A673 (cell line): ENCODE measurements at regions not wholly inside any gene's neighbourhood (a gene's known extent, or its start where the extent isn't known, plus 50 kb on each side); places are given as distances from the start of the nearest gene placed in this dataset.

Experiments used
- BruUV-seq: library from RNA; stranded (reverse); fragments of 400-500 nt; replicated peaks from 2 replicates; lab custom pipeline; 2021; lab: Mats Ljungman, UMichigan
- CTCF ChIA-PET: fragments of 300-600 bp; sonication (Branson Sonifier 250); formaldehyde crosslinking; loops from one replicate; lab custom pipeline; 2022; ENCODE audit warnings: antibody characterized with exemption; lab: Charles Lee
- POLR2A ChIA-PET: fragments of 300-600 bp; sonication (Branson Sonifier 250); formaldehyde crosslinking; loops from one replicate; lab custom pipeline; 2022; ENCODE audit warnings: antibody characterized with exemption; ENCODE audit not compliant: low non-redundant PET; lab: Charles Lee
- DNase-seq: peaks from one replicate; pipeline ENCODE4 v3.0.0-alpha.2; 2015; ENCODE audit warnings: low spot score
- H3K27ac ChIP-seq: fragments of 200-600 bp; sonication (generic); 2 replicates; pipeline ENCODE4 v1.5.1; 2016; ENCODE audit warnings: mixed run types, low read depth, mild to moderate bottlenecking, mixed read lengths, antibody characterized with exemption, low read length; ENCODE audit not compliant: poor library complexity, severe bottlenecking
- H3K27me3 ChIP-seq: fragments of 200-600 bp; sonication (generic); replicated peaks from 2 replicates; pipeline ENCODE4 v1.6.1; 2017; ENCODE audit warnings: mixed run types, low read depth, mild to moderate bottlenecking, mixed read lengths, antibody characterized with exemption, low read length; ENCODE audit not compliant: insufficient read depth, poor library complexity
- H3K36me3 ChIP-seq: fragments of 200-600 bp; sonication (generic); 2 replicates; pipeline ENCODE4 v1.6.1; 2016; ENCODE audit warnings: mixed run types, mild to moderate bottlenecking, mixed read lengths, antibody characterized with exemption, low read length; ENCODE audit not compliant: insufficient read depth, poor library complexity, severe bottlenecking
- H3K4me1 ChIP-seq: fragments of 200-600 bp; sonication (generic); 2 replicates; pipeline ENCODE4 v1.6.1; 2017; ENCODE audit warnings: mixed run types, mild to moderate bottlenecking, mixed read lengths, antibody characterized with exemption, low read length; ENCODE audit not compliant: insufficient read depth, poor library complexity, severe bottlenecking
- H3K4me3 ChIP-seq: fragments of 200-600 bp; sonication (generic); 2 replicates; pipeline ENCODE4 v1.5.1; 2016; ENCODE audit warnings: low read depth, mixed run types, mild to moderate bottlenecking, mixed read lengths, low read length; ENCODE audit not compliant: poor library complexity, severe bottlenecking
- H3K9me3 ChIP-seq: fragments of 200-600 bp; sonication (generic); 2 replicates; pipeline ENCODE4 v1.6.1; 2016; ENCODE audit warnings: mixed run types, low read depth, mild to moderate bottlenecking, mixed read lengths, antibody characterized with exemption, low read length; ENCODE audit not compliant: poor library complexity, severe bottlenecking
- CTCF ChIP-seq: fragments of 300-800, 200-600 bp; sonication (generic); conservative IDR thresholded peaks from 2 replicates; pipeline ENCODE4 v1.5.1; 2017; ENCODE audit warnings: low read depth, mild to moderate bottlenecking, antibody characterized with exemption, low read length, moderate library complexity, mixed read lengths
- EZH2 ChIP-seq: fragments of 200-600 bp; sonication (generic); IDR thresholded peaks from 2 replicates; pipeline ENCODE4 v1.6.1; 2017; ENCODE audit warnings: borderline replicate concordance, low read depth, mild to moderate bottlenecking, mixed read lengths, antibody characterized with exemption, low read length; ENCODE audit not compliant: poor library complexity, severe bottlenecking
- intact Hi-C: fragments of 100-400 bp; cut with micrococcal nuclease; formaldehyde crosslinking; loops from one replicate; pipeline ENCODE4 v1.10.0; 2022; ENCODE audit not compliant: unreplicated experiment

DNA sequence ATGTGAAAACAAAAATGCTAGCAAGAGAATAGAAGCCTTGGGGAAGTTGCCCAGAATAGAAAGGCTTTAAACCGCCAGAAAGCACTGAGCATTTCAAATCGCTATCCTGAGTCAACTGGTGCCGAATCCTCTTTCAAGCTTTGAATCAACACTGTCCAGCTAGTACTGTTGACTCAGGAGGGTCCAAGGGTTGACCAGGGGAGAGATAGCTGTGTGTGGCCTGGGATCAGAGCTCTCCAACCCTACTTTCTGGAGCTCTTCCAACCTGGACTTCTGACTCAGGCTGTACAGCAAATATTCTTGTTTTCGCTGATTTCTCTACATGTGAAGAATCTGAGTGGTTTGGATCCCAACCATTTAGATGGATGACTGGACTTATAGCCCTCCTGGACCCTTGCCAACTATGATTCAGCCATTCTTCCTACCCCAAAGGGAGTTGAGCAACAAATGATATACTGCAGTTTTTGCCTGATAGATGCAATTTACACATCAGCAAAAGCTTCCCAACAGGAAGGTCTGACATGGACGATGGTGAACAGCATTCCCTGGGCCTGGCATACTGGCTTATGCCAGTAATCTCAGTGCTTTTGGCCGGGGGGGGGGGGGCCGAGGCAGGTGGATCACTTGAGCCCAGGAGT, 154.0 kb upstream of the SDK2 start:
- ChIA-PET CTCF (no interaction called here), POLR2A (no interaction called here)
- H3K4me3 ChIP-seq: no peak overlapping the region
- no TSS peak for BruUV-seq
- H3K4me1 ChIP-seq: no peaks in the 10 kb centered on the region
- no peaks in the 10 kb centered on the region for H3K36me3 ChIP-seq
- no peak for DNase-seq
- intact Hi-C loops: no loop called here
- no peak overlapping the region for H3K27ac ChIP-seq
- TF ChIP-seq CTCF: no peak
- TF ChIP-seq EZH2: no peak
- H3K9me3 ChIP-seq: peaks cover 6% of the 10 kb centered on the region
- no peaks in the 10 kb centered on the region for H3K27me3 ChIP-seq

DNA sequence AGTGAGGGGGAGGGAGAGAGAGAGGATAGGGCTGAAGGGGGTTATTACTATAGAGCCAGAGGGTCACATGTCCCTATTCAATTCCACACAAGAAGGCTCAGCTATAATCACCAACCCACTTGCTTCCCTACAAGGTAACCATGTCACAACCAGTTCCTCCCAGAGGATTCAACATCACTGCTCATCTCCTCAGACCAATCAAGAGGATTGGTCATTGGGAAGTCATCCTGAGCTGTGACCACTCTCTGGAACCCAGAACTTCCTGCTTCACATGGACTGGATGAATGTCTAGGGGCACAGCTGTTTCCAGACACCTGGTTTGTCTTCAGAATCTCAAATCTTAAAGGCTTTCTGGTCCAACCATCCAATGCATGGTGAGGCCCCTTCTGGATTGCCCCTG, 154.9 kb upstream of the SDK2 start:
- DNase-seq: no peak
- intact Hi-C loops: no loop called here
- Histone ChIP-seq H3K27ac (no peak overlapping the region), H3K4me3 (no peak overlapping the region), H3K9me3 (peaks cover 7% of the 10 kb centered on the region), H3K4me1 (no peaks in the 10 kb centered on the region), H3K36me3 (no peaks in the 10 kb centered on the region), H3K27me3 (no peaks in the 10 kb centered on the region)
- POLR2A ChIA-PET: no interaction called here
- TF ChIP-seq CTCF (no peak), EZH2 (no peak)
- CTCF ChIA-PET: no interaction called here
- no TSS peak for BruUV-seq

- no peak for DNase-seq
- Histone ChIP-seq H3K27me3 (no peaks in the 10 kb centered on the region), H3K9me3 (peaks cover 7% of the 10 kb centered on the region), H3K4me3 (no peak overlapping the region), H3K4me1 (no peaks in the 10 kb centered on the region), H3K36me3 (no peaks in the 10 kb centered on the region), H3K27ac (no peak overlapping the region)
- BruUV-seq: no TSS peak
- intact Hi-C loops: no loop called here
- POLR2A ChIA-PET: no interaction called here
- CTCF ChIA-PET: no interaction called here
- TF ChIP-seq EZH2 (no peak), CTCF (no peak)
These were observed 155.8 kb upstream of the SDK2 start for GRCh38 chr17:73799781-73800627.
